SKM-1 (cell line): ENCODE measurements at regions not wholly inside any gene's neighbourhood (a gene's known extent, or its start where the extent isn't known, plus 50 kb on each side); places are given as distances from the start of the nearest gene placed in this dataset.
A peak's percentile ranks its signal among the peaks of the same experiment; 100 is the strongest.

Source experiments
- DNase-seq: peaks from one replicate; lab custom pipeline; 2025; ENCODE audit not compliant: unreplicated experiment; lab: John Stamatoyannopoulos, UW

- DNase-seq, result no peak
These were observed 181.5 kb downstream of the USP12 start for GRCh38 chr13:26989957-26990713.

- no peak for DNase-seq
These were observed 182.2 kb downstream of the USP12 start for GRCh38 chr13:26989261-26989956.

GRCh38 chr13:26988059-26988769 lies 183.4 kb downstream of the USP12 start:
- no peak for DNase-seq

- DNase-seq, result no peak
These were observed 184.1 kb downstream of the USP12 start for GRCh38 chr13:26987486-26988013.

GRCh38 chr13:26985285-26985878 lies 186.2 kb downstream of the USP12 start:
- DNase-seq, result peak; percentile 83

GRCh38 chr13:26984337-26984736 lies 187.3 kb downstream of the USP12 start:
- DNase-seq, result no peak

- DNase-seq, result no peak
These were observed 187.9 kb downstream of the USP12 start for GRCh38 chr13:26983543-26984320.

GRCh38 chr13:26980099-26981031 lies 191.2 kb downstream of the USP12 start:
- no peak for DNase-seq

- no peak for DNase-seq
These were observed 192.3 kb downstream of the USP12 start for GRCh38 chr13:26979334-26979733.

- DNase-seq, result no peak
These were observed 193.3 kb downstream of the USP12 start for GRCh38 chr13:26978081-26978860.

- no peak for DNase-seq
These were observed 194.1 kb downstream of the USP12 start for GRCh38 chr13:26977541-26977940.

GRCh38 chr13:26976313-26976712 lies 195.3 kb downstream of the USP12 start:
- no peak for DNase-seq

GRCh38 chr13:26973946-26974345 lies 197.7 kb downstream of the USP12 start:
- no peak for DNase-seq

- DNase-seq, result no peak
These were observed 198.3 kb downstream of the USP12 start for GRCh38 chr13:26973295-26973694.

GRCh38 chr13:26971990-26972887 lies 199.4 kb downstream of the USP12 start:
- peak; percentile 44 for DNase-seq

- DNase-seq, result no peak
These were observed 202.9 kb downstream of the USP12 start for GRCh38 chr13:26968431-26969341.
